Heart left ventricle (tissue), 13 donors: ENCODE measurements at regions not wholly inside any gene's neighbourhood (a gene's known extent, or its start where the extent isn't known, plus 50 kb on each side); places are given as distances from the start of the nearest gene placed in this dataset.

ENCODE experiments used
- CTCF ChIP-seq, 12 donors: fragments of 200-600 bp; sonication (generic) in 4 of 12; IDR thresholded peaks; one replicate each; pipeline versions ENCODE4 v1.5.0 to v1.8.0; 2018 to 2022; ENCODE audit warnings: antibody characterized with exemption in 12 of 12, mild to moderate bottlenecking in 5 of 12
- POLR2A ChIP-seq, 2 donors: fragments of 450-650 bp; IDR thresholded peaks; one replicate each; pipeline ENCODE4 v1.6.1; 2017; ENCODE audit warnings: antibody characterized with exemption in 2 of 2, mild to moderate bottlenecking in 2 of 2, moderate library complexity in 2 of 2
- donor health status: ischemic (EF 13 %, LVEDD 7.1; RV severe dilation, severe dysfunction).
- donor health status: DM: no; HTN: yes; CAD: no.
- donor health status: DM: no; HTN: no; CAD: no.
- donor health status: ischemic (EF 25% LVEDD 6.9; RV normal size, moderate dysfunction).
- donor health status: ischemic (EF 25% LVEDD 5.7; RV mildly dilated, moderate dysfunction).
- donor health status: ischemic (EF 35%, LVEDD 5.7; RV mildly dilated, moderate dysfunction).
- donor health status: nonischemic (EF 11% LVEDD 7.7; RV severe dilation, severe dysfunction).
- donor health status: DM: yes; HTN: yes; CAD: no.
- donor health status: PGD.
- donor health status: ischemic (EF 29% LVEDD 5.4; RV normal size, mild dysfunction).
- donor health status: nonischemic (EF 23%, LVEDD 6.1; RV moderate dilation, normal function).

GRCh38 chr1:234940841-234941240, 187.8 kb downstream of the TOMM20 start:
- TF ChIP-seq POLR2A (IDR thresholded peaks at IDR 0.05) = no peak
- TF ChIP-seq CTCF (IDR thresholded peaks at IDR 0.05) = no peak
